GM12875 (cell line): ENCODE measurements at regions not wholly inside any gene's neighbourhood (a gene's known extent, or its start where the extent isn't known, plus 50 kb on each side); places are given as distances from the start of the nearest gene placed in this dataset.

ENCODE experiments used
- H3K4me3 ChIP-seq: one replicate; pipeline ENCODE4 v1.5.1; 2011; ENCODE audit warnings: low read depth, low read length, control low read depth
- TF ChIP-seq, protein P1 (sequence below): IDR thresholded peaks from 2 replicates; pipeline ENCODE4 v1.5.1; 2011; ENCODE audit warnings: low read depth, mild to moderate bottlenecking, control low read depth, inconsistent platforms, low read length, moderate library complexity, borderline replicate concordance; ENCODE audit not compliant: insufficient read depth

- H3K4me3 ChIP-seq = no peak overlapping the region
- TF ChIP-seq, protein P1, sequence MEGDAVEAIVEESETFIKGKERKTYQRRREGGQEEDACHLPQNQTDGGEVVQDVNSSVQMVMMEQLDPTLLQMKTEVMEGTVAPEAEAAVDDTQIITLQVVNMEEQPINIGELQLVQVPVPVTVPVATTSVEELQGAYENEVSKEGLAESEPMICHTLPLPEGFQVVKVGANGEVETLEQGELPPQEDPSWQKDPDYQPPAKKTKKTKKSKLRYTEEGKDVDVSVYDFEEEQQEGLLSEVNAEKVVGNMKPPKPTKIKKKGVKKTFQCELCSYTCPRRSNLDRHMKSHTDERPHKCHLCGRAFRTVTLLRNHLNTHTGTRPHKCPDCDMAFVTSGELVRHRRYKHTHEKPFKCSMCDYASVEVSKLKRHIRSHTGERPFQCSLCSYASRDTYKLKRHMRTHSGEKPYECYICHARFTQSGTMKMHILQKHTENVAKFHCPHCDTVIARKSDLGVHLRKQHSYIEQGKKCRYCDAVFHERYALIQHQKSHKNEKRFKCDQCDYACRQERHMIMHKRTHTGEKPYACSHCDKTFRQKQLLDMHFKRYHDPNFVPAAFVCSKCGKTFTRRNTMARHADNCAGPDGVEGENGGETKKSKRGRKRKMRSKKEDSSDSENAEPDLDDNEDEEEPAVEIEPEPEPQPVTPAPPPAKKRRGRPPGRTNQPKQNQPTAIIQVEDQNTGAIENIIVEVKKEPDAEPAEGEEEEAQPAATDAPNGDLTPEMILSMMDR = no peak
These were observed 273.6 kb upstream of the LRRC7 start for GRCh38 chr1:69294171-69294570.

DNA sequence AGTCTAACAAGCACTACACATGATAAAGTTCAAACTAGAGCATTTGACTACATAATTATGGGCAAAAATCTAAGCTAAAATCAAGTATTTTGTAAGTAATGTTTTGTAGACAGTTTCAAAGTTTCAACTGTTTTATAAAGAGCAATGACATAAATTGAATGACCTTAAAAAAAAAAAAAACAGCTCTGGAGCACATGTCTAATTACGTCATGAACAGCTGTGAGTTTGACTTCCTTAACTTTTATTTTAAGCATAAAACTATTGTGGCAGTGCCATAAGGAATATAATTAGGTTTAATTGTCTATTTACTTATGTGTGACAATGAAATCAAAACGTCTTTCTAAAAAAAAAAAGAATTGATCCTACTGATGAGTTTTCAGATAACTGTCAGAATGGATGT is 272.5 kb upstream of the LRRC7 start:
- no peak overlapping the region for H3K4me3 ChIP-seq
- TF ChIP-seq, protein P1 = no peak

- TF ChIP-seq, protein P1 = peak; percentile 56; the same call in 1 of the 2 replicates
- H3K4me3 ChIP-seq = no peak overlapping the region
These were observed 262.1 kb upstream of the LRRC7 start for GRCh38 chr1:69305621-69306020.

- TF ChIP-seq, protein P1 = no peak
- H3K4me3 ChIP-seq = no peak overlapping the region
These were observed 255.5 kb upstream of the LRRC7 start for GRCh38 chr1:69312055-69312732.

DNA sequence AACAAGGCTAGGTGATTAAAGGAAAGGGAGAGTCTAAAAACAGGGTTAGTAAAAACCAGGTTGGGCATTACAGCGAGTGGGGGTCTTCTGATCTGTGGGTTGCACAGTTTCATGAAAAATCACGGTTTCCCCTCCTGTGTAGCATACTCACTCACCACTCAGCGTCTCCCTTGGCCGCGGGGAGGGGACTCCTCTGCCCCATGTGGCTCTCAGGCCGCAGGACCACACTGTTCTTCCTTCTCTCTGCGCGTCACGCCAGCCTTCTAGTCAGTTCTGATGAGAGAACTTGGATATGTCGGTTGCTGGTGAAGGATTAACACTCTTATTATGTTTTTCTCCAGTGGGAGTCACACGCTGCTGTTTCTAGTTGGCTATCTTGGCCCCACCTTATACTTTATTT is 254.6 kb upstream of the LRRC7 start:
- TF ChIP-seq, protein P1 = no peak

GRCh38 chr1:69315416-69315815 is 252.3 kb upstream of the LRRC7 start:
- no peak overlapping the region for H3K4me3 ChIP-seq
- TF ChIP-seq, protein P1 = no peak

More for the DNA sequence above, 254.6 kb upstream of the LRRC7 start:
- no peak overlapping the region for H3K4me3 ChIP-seq

DNA sequence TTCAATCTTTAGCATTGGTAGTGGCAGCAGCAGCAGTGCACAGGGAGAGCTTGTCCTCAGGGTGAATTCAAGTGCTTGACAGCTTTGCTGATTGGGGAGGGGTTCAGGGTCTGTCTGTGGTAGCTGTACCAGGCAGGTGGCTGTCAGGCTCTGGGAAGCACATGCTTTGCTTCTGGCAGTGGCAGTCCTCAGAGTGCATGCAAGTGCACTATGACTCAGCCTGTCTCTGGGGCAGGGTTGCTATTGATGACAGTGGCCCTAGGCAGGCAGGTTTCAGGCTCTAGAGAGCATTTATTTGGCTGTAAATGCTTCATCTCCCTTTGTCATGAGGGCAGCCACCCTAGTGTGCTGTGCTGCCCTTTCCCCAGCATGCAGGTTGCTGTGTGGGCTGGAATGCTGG is 251.9 kb upstream of the LRRC7 start:
- H3K4me3 ChIP-seq = no peak overlapping the region
- TF ChIP-seq, protein P1 = no peak
